Uterus (tissue), 3 donors: ENCODE measurements at regions not wholly inside any gene's neighbourhood (a gene's known extent, or its start where the extent isn't known, plus 50 kb on each side); places are given as distances from the start of the nearest gene placed in this dataset.

Experiments
- DNase-seq, 2 donors: peaks; one replicate each; pipeline ENCODE4 v3.0.0-alpha.2; 2019 to 2020
- H3K27ac ChIP-seq, 2 donors: fragments of 200-600 bp; sonication (generic); 1 replicate in 1 of 2; 2 replicates in 1 of 2; pipeline ENCODE4 v1.5.1; 2016 to 2018
- H3K27me3 ChIP-seq, 2 donors: fragments of 200-600 bp; sonication (generic); one replicate each; pipeline ENCODE4 v1.5.1; 2018 to 2019; ENCODE audit warnings: control low read depth in 1 of 2
- H3K36me3 ChIP-seq, 2 donors: fragments of 200-600 bp; sonication (generic); one replicate each; pipeline ENCODE4 v1.5.1; 2019; ENCODE audit warnings: control low read depth in 1 of 2
- H3K4me1 ChIP-seq, 2 donors: fragments of 200-600 bp; sonication (generic); one replicate each; pipeline ENCODE4 v1.5.1; 2018 to 2019; ENCODE audit warnings: control low read depth in 1 of 2
- H3K4me3 ChIP-seq, 2 donors: fragments of 200-600 bp; sonication (generic); 1 replicate in 1 of 2; 2 replicates in 1 of 2; pipeline ENCODE4 v1.5.1; 2018 to 2019; ENCODE audit warnings: mild to moderate bottlenecking in 1 of 2
- H3K9me3 ChIP-seq, 2 donors: fragments of 200-600 bp; sonication (generic); one replicate each; pipeline ENCODE4 v1.5.1; 2019; ENCODE audit warnings: control low read depth in 1 of 2
- CTCF ChIP-seq, 4 experiments: fragments of 200-600 bp in 2 of 4; fragments of 450-650 bp in 2 of 4; sonication (generic) in 2 of 4; IDR thresholded peaks; one replicate each; pipeline ENCODE4 v1.5.1; 2016 to 2019; ENCODE audit warnings: antibody characterized with exemption in 4 of 4, mild to moderate bottlenecking in 2 of 4, moderate library complexity in 1 of 4
- POLR2A ChIP-seq, 2 donors: fragments of 450-650 bp; IDR thresholded peaks; one replicate each; pipeline ENCODE4 v1.6.1; 2016; ENCODE audit warnings: antibody characterized with exemption in 2 of 2, mild to moderate bottlenecking in 1 of 2, moderate library complexity in 1 of 2
- intact Hi-C: fragments of 100-400 bp; cut with DNase I; formaldehyde crosslinking; loops from one replicate; pipeline ENCODE4 v1.15.1; 2023; ENCODE audit warnings: low total_unique reads
- donor health status: DM: yes; HTN: yes; CAD: no.

GRCh38 chr6:122151763-122152162, 247.7 kb upstream of the HSF2 start:
- no peak for DNase-seq
- no peaks in the 10 kb centered on the region for H3K36me3 ChIP-seq
- H3K27me3 ChIP-seq, result no peaks in the 10 kb centered on the region
- H3K27ac ChIP-seq, result no peak overlapping the region
- no peak overlapping the region for H3K4me3 ChIP-seq
- H3K4me1 ChIP-seq, result peaks cover 0 to 4% of the 10 kb centered on the region in 2 donors
- intact Hi-C loops, result no loop called here
- TF ChIP-seq CTCF (IDR thresholded peaks at IDR 0.05) (no peak), POLR2A (IDR thresholded peaks at IDR 0.05) (no peak)
- H3K9me3 ChIP-seq, result no peaks in the 10 kb centered on the region

GRCh38 chr6:122153557-122153956, 245.9 kb upstream of the HSF2 start:
- TF ChIP-seq CTCF (IDR thresholded peaks at IDR 0.05) (no peak), POLR2A (IDR thresholded peaks at IDR 0.05) (no peak)
- DNase-seq, result no peak
- H3K4me3 ChIP-seq, result no peak overlapping the region
- H3K27ac ChIP-seq, result no peak overlapping the region
- no peaks in the 10 kb centered on the region for H3K27me3 ChIP-seq
- H3K9me3 ChIP-seq, result no peaks in the 10 kb centered on the region
- H3K4me1 ChIP-seq, result peaks cover 0 to 4% of the 10 kb centered on the region in 2 donors
- intact Hi-C loops, result no loop called here
- H3K36me3 ChIP-seq, result no peaks in the 10 kb centered on the region

GRCh38 chr6:122154155-122154554, 245.3 kb upstream of the HSF2 start:
- intact Hi-C loops, result no loop called here
- TF ChIP-seq CTCF (IDR thresholded peaks at IDR 0.05) (no peak), POLR2A (IDR thresholded peaks at IDR 0.05) (no peak)
- Histone ChIP-seq H3K9me3 (no peaks in the 10 kb centered on the region), H3K4me1 (peaks cover 0 to 4% of the 10 kb centered on the region in 2 donors), H3K27me3 (no peaks in the 10 kb centered on the region), H3K27ac (peak overlapping the region in 1 of 2 donors; percentile 25), H3K4me3 (no peak overlapping the region), H3K36me3 (no peaks in the 10 kb centered on the region)
- DNase-seq, result no peak

GRCh38 chr6:122154912-122155575, 244.4 kb upstream of the HSF2 start:
- Histone ChIP-seq H3K4me1 (peaks cover 0 to 4% of the 10 kb centered on the region in 2 donors), H3K27me3 (no peaks in the 10 kb centered on the region), H3K4me3 (no peak overlapping the region), H3K36me3 (no peaks in the 10 kb centered on the region), H3K27ac (no peak overlapping the region), H3K9me3 (no peaks in the 10 kb centered on the region)
- no peak for DNase-seq
- intact Hi-C loops, result no loop called here
- TF ChIP-seq CTCF (IDR thresholded peaks at IDR 0.05) (no peak), POLR2A (IDR thresholded peaks at IDR 0.05) (no peak)

GRCh38 chr6:122161136-122161535, 238.3 kb upstream of the HSF2 start:
- Histone ChIP-seq H3K4me1 (no peaks in the 10 kb centered on the region), H3K27me3 (no peaks in the 10 kb centered on the region), H3K36me3 (no peaks in the 10 kb centered on the region), H3K4me3 (no peak overlapping the region), H3K27ac (no peak overlapping the region), H3K9me3 (no peaks in the 10 kb centered on the region)
- no peak for DNase-seq
- intact Hi-C loops, result no loop called here
- TF ChIP-seq CTCF (IDR thresholded peaks at IDR 0.05), result no peak
- no peak for TF ChIP-seq POLR2A (IDR thresholded peaks at IDR 0.05)
